HG03103 (cell line): ENCODE measurements at regions not wholly inside any gene's neighbourhood (a gene's known extent, or its start where the extent isn't known, plus 50 kb on each side); places are given as distances from the start of the nearest gene placed in this dataset.
"Not testable (repeated sequence)": the region's sequence is repeated elsewhere in the genome, so short reads cannot be mapped to it uniquely, and the experiment has no call there.

Experiments
- ATAC-seq: cut with Tn5 transposase; IDR thresholded peaks from one replicate; pipeline ENCODE4 v1.9.1; 2021; ENCODE audit warnings: low read depth; ENCODE audit not compliant: unreplicated experiment

DNA sequence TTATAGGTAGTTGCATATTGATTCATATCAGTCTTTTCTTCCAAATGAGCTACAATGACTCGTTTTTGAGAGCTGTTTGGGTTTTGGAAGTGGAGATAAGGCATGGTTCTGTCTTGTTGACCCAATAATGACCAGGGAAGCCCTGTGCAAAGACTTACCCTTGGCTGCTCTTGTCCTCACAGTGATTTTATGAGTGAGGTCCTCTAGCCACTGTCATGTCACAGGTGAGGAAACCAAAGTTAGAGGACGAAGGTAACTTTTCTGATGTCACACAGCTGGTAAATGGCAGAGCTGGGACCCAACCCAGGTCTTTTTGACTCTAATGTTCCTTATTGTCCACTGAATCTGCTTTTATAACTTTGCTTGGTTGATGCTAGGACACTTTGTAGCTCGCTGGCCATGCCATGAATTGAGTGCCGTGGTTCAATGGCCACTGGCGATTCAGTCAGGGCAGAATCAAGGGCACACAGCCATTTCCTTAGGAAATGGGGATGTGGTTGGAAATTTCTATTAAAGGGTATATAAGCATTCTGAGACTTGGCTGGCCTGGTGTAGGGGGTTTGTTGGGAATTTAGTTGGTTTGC lies 249.1 kb downstream of the GOLGA6L6 start:
- ATAC-seq, result not testable (repeated sequence)

DNA sequence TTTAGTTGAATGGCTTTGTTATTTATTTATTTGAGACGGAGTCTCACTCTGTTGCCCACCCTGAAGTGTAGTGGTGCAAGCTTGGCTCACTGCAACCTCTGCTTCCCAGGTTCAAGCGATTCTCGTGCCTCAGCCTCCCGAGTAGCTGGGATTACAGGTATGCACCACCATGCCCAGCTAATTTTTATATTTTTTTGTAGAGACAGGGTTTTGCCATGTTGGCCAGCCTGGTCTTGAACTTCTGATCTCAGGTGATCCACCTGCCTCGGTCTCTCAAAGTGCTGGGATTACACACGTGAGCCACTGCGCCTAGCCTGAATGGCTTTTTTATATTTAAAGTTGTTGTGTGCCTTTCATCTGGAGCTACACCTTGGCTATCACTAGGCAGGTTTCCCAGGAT lies 250.0 kb downstream of the GOLGA6L6 start:
- not testable (repeated sequence) for ATAC-seq

DNA sequence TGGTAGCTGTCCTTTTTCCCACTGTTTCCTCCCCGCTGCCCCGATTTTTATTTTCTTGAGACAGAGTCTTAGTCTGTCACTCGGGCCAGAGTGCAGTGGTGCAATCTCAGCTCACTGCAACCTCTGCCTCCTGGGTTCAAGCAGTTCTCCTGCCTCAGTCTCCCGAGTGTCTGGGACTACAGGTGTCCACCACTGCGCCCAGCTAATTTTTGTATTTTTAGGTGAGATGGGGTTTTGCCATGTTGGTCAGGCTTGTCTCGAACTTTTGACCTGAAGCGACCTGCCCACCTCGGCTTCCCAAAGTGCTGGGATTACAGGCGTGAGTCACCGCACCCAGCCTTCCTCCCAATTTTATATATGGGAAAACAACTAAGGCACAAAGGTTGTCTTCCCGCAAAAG lies 251.0 kb downstream of the GOLGA6L6 start:
- ATAC-seq, result not testable (repeated sequence)

DNA sequence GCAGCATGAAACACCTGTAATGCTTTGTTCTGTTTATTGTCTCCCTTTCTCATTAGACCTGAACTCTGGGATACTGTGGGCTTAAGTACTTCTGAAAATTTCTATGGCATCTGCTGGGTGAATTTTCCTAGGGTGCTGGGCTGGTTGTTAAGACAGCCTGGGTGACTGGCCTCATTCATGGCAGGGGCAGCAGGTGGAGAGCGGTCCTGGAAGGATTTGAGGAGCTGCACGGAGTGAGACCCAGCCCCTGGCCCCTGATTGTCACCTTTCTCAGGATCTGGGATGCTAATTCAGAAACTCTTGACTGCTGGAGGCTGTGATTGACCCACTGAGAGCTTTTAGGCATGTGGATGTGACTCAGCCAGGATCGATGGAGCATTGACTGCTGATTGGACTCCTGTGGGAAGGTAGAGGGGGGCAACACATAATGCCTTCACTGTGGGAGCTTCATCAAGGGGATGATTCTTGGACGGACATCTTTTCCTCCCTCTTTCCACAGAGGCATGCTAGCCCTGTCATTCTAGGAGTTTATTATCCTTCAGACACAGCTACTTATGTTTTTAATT lies 252.0 kb downstream of the GOLGA6L6 start:
- ATAC-seq, result not testable (repeated sequence)

DNA sequence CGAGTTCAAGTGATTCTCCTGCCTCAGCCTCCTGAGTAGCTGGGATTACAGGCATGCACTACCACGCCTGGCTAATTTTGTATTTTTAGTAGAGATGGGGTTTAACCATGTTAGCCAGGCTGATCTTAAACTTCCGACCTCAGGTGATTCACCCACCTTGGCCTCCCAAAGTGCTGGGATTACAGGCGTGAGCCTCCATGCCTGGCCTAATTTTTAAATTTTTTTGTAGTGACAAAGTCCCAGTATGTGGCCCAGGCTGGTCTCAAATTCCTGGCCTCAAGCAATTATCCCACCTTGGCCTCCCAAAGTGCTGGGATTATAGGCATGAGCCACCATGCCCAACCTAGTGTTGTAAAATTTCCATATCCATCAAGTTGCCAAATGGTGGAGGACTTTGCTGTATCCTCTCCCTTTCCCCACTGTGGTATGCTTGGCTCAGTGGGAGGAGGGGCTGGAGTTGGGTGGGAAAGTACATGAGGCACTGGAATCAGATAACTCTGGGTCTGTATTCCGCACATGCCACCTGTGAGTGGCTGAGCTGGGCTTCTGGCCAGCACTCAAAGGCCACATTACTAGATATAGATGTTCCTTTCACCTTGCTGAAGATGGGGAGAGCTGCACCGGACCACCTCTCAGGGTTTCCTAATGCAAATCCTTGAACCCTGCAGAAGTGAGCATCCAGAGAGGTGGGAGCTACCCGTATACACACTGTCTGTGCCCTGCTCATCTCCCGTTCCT lies 252.6 kb downstream of the GOLGA6L6 start:
- not testable (repeated sequence) for ATAC-seq

DNA sequence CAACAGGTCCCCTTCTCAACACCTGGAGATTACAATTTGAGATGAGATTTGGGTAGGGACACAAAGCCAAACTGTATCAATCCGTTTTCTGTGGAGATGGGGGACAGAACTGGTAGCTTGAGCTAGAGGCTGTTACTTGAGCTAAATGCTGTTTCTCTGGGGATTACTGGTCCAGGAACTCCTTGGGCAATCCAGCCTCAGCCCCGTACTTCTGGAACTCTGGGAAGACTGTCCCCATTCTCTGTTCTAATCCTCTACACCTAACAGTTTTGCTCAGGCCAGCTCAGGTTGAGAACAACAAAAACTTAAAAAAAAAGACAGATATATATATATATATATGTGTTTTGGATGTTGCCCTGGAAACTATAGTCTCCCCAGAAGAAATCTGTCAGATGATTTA lies 255.0 kb downstream of the GOLGA6L6 start:
- ATAC-seq, result not testable (repeated sequence)

DNA sequence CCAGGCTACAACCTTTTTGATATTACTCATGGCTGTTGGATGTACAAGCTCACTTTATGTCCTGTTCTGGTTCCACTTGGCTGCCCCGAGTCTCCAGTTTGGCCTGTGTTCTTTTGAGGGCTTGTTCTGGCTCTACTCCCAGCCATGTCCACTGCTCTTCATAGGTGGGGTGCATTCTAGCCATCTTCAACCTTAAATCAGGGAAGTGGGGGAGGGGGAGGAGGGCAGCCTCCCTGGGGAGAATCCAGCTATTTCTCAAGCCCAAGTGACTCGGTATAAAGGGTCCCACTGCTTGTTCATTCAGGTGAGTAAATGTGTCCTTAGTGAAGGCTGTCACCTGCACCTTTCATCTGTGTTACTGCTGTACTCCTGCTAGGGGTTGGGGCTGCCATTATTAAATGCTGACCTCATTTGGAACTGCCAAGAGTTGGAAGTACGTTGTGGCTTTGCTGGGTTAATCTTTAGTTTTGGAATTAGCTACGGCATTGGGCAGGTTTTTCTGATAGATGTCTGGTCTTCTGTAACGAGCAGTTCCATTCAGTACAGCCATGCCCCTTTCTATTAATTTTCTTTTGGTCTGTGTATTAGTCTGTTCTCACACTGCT lies 255.8 kb downstream of the GOLGA6L6 start:
- not testable (repeated sequence) for ATAC-seq

DNA sequence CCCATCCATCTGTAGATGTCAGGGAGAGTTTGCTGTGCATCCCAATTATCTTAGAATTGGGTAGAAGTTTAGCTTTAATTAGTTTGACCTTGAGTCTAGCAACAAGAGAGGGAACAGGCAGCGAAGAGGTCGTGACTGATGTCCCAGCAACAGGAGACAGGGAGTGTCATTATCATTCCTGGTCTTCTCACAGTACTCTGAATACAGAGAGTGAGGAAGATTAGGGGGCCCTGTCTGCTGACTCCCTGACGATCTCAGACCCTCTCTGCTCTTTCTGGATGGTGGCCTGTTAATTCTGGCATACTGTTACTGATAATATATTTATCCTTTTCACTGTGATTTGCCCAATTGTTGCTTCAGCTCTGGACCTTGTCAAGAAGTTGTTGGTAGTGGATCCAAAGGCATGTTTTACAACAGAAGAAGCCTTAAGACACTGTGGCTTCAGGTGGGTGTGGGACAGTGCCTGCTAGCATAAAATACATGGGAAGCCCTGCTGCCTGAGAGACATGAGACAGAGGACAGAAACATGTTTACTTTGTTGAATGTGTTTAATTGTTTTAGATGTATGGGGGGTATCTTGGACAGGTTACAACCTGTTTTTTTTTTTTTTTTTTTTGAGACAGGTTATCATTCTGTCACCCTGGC lies 256.6 kb downstream of the GOLGA6L6 start:
- not testable (repeated sequence) for ATAC-seq

DNA sequence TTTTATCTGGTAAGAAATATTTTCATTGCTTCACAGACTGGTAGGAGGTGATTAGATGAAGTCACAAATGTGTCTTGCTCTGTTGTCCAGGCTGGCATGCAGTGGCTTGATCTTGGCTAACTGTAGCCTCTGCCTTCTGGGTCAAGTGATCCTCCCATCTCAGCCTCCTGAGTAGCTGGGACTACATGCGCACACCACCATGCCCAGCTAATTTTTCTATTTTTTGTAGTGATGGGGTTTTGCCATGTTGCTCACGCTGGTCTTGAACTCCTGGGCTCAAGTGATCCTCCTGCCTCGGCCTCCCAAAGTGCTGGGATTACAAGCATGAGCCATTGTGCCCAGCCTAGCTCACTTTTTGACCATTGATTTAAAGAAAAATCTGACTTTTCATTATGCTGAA lies 257.9 kb downstream of the GOLGA6L6 start:
- ATAC-seq, result not testable (repeated sequence)

DNA sequence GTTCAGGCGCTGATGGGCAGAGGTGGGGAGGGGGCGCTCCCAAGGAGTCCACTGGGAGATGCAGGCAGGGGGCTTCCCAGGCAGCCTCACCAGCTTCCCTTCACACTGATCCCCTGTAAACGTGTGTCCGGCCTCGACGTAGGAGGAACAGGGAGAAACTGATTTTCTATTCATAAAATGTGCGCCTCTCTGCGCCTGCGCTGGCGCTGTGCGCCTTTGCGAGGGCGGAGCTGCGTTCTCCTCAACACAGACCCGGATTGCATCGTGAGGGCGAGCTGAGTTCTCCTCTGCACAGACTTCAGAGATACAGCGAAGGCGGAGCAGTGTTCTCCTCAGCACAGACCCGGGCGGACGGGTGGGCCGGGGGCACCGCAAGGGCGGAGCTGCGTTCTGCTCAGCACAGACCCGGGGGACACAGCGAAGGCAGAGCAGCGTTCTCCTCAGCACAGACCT lies 259.1 kb downstream of the GOLGA6L6 start:
- ATAC-seq, result not testable (repeated sequence)

DNA sequence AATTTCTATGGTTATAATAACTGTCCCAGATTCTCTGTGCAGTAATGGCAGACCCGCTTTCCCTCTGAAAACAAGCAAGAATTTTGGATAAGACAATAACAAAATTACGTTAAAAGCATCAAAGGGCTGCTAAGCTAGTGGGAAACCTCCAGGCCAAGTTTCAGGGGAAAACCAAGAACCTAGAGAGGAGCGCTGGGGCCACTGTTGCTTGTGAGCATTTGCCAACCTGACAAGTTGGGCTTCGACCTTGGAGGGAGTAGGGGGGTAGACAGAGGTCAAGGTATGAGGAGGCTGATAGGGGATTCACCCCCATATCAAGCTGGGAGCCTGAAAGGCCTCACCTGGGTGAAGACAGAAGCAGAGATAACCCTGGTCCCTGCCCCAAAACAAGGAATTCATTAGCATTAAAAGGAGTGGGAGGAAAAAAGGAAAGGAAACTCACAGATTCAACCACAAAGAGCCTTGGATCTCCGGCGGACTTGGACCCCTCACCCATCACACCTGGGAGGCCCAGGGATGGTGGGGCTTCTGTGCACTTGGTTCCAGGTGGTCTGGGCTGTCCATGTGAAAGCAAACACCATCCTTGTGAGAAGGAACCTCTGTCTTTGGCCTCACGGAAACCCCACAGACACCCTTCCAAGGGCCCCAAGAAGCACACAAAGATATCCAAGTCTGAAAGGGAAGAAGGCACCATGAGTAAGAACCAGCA lies 259.9 kb downstream of the GOLGA6L6 start:
- not testable (repeated sequence) for ATAC-seq

DNA sequence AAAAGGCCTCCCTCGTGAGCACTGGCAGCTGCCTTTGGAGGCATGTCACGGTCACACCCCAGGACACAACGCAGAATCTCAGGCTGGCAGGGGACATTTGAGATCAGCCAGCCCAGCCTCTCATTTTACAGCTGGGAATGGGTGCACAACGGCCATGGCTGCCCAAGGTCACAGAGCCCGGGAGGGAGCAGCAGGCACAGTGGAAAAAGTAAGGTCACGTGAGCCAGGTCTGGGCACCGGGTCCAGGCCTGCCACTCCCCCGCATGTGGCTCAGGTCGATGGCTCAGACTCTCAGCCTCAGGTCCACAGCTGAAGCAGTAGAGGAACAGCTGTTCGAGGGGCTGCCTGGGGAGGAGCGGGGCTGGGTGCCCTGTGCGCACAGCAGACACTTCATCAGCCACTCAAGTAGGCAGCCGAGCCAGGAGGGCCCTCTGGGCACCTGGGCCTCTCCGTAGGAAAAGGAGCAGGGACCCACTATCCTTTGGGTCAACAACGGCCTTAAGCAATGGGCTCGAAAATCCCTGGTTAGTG lies 260.6 kb downstream of the GOLGA6L6 start:
- ATAC-seq, result no peak

DNA sequence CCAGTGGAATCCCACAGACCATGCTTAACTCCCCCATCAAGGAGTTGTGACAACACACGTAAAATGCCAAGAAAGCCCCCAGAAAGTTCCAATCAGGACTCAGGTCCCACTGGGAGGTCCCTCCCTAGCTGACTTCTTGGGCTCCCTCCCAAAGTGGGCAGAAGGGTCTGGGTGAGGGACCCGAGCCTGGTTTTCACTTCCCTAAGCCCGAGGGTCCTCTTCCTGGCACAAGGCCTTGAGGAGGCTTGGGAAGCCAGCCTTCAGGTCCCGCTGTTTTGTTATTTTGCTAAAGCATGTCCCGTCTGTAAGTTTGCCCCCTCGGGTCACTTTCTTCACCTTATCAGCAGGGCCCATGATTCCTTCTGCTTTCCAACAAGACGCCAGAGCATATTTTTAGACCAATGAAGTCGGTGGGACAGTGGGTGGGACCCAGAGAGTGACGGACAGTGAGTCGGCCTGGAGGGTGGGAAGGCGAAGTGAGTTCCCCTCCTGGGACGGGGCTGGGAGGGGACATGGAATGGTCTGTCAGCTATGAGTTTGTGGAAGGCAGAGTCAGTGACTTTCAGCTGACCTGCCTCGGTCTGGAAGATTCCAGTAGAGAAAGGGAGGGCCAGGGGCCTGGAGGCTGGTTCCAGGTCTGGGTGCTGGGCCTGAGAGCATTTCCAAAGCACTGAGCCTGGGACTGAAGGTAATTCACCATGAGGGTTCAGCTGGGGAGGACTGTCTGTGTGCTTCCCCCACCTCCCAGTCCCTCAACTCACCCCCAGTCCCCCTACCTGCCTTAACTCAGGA lies 261.3 kb downstream of the GOLGA6L6 start:
- ATAC-seq, result not testable (repeated sequence)

DNA sequence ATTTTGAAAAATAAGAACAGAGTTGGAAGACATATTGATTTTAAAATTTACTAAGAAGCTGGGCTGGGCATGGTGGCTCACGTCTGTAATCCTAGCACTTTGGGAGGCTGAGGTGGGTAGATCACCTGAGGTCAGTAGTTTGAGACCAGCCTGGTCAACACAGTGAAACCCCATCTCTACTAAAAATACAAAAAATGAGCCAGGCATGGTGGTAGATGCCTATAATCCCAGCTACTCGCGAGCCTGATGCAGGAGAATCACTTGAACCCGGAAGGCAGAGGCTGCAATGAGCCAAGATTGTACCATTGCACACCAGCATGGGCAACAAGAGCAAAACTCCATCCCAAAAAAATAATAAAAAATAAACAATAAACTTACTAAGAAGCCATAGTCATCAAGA lies 262.5 kb downstream of the GOLGA6L6 start:
- not testable (repeated sequence) for ATAC-seq

DNA sequence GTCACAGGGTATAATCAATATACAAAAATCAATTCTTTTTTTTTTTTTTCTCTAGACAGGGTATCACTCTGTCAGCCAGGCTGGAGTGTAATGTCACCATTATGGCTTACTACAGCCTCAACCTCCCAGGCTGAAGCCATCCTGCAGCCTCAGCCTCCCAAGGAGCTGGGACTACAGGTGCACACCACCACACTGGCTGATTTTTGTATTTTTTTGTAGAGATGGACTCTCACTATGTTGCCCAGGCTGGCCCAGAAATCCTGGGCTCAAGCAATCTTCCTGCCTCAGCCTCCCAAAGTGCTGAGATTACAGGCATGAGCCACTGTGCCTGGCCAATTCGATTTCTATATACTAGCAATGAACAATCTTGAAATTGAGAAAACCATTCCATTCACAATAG lies 263.2 kb downstream of the GOLGA6L6 start:
- ATAC-seq, result not testable (repeated sequence)

DNA sequence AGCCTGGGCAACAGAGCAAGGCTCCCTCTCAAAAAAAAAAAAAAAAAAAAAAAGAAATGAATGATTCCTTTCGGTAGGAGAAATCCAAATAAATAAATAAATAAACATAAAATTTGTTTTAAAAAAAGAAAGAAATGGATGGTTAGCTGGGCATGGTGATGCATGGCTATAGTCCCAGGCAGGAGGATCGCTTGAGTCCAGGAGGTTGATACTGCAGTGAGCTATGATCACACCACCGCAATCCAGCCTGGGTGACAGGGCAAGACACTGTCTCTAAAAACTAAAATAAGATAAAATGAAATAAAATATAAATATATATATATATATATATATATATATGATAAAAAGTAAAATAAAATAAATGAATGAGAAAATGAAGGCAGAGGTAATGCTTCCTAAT lies 264.1 kb downstream of the GOLGA6L6 start:
- ATAC-seq, result not testable (repeated sequence)

DNA sequence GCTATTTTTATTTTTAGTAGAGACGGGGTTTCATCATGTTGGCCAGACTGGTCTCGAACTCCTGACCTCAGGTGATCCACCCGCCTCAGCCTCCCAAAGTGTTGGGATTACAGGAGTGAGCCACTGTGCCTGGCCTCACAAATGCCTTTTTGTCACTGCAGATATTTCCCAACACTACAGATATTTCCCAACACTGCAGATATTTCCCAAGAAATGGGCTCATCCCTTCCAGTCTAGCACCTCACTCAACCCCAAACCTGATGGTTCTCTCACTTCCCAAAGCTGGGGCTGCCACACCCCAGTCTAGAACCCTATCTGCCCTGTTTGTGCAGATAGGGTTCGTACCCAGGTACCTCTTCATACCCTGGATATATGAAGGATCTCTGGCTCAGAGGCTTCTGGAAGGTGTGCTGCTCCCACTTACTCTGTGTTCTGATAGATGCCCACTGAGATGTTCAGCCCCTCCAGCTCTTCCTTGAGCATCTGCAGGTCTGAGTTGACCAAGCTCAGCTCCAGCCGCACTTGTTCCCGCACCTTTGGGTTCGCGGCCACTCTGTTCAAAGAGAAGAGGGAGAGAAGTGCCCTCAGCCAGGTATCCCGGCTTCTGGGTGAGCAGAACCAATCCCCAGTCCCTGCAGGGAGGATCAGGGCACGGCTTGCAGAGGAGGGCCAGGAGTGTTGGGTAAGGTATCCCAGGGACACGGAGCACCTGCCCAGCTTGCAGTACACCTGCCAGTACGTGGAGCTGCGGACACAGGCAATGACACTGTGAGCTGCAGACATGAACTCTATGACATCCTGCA lies 265.1 kb downstream of the GOLGA6L6 start:
- ATAC-seq, result not testable (repeated sequence)

DNA sequence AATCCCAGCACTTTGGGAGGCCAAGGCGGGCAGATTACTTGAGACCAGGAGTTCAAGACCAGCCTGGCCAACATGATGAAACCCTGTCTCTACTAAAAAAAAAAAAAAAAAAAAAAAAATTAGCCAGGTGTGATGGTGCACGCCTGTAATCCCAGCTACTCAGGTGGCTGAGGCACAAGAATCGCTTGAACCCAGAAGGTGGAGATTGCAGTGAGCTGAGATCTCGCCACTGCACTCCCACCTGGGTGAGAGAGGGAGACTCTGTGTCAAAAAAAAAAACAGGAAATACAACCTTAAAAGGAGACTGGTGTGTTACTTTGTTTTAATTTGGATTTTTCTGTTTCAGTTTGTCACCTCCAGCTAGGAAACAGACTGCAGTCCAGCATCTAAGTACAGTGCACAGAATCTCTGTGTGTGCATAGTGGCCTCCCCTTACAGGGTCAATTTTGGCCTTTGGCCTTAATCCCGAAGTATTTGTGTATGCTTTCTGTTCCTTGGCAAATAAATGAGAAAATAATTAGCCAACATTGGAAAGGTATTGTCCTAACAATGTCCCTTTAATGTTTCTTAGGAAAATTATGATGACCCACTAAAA lies 266.1 kb downstream of the GOLGA6L6 start:
- not testable (repeated sequence) for ATAC-seq
